Vagina (tissue), 2 donors: ENCODE measurements at regions not wholly inside any gene's neighbourhood (a gene's known extent, or its start where the extent isn't known, plus 50 kb on each side); places are given as distances from the start of the nearest gene placed in this dataset.

Experiments used
- DNase-seq, 2 donors: peaks; one replicate each; pipeline ENCODE4 v3.0.0-alpha.2; 2017; ENCODE audit errors: extremely low spot score in 2 of 2
- H3K27ac ChIP-seq: fragments of 200-600 bp; sonication (generic); one replicate; pipeline ENCODE4 v1.5.1; 2019
- H3K27me3 ChIP-seq: fragments of 200-600 bp; sonication (generic); one replicate; pipeline ENCODE4 v1.5.1; 2019
- H3K36me3 ChIP-seq, 2 donors: fragments of 200-600 bp; sonication (generic); one replicate each; pipeline ENCODE4 v1.5.1; 2017 to 2019
- H3K4me1 ChIP-seq: fragments of 200-600 bp; sonication (generic); one replicate; pipeline ENCODE4 v1.5.1; 2019
- H3K4me3 ChIP-seq, 2 donors: fragments of 200-600 bp; sonication (generic); 1 replicate in 1 of 2; 2 replicates in 1 of 2; pipeline ENCODE4 v1.5.1; 2016 to 2019
- H3K9me3 ChIP-seq: fragments of 200-600 bp; sonication (generic); one replicate; pipeline ENCODE4 v1.5.1; 2019
- CTCF ChIP-seq, 3 experiments: fragments of 450-650 bp in 2 of 3; fragments of 200-600 bp in 1 of 3; sonication (generic) in 1 of 3; IDR thresholded peaks; one replicate each; pipeline ENCODE4 v1.5.1; 2017 to 2019; ENCODE audit warnings: antibody characterized with exemption in 3 of 3, mild to moderate bottlenecking in 2 of 3, moderate library complexity in 2 of 3
- POLR2A ChIP-seq, 2 donors: fragments of 450-650 bp; IDR thresholded peaks; one replicate each; pipeline ENCODE4 v1.6.1; 2017; ENCODE audit warnings: antibody characterized with exemption in 2 of 2, mild to moderate bottlenecking in 2 of 2, moderate library complexity in 2 of 2
- POLR2AphosphoS5 ChIP-seq, 2 donors: sonication (generic); formaldehyde crosslinking; IDR thresholded peaks; one replicate each; pipeline ENCODE4 v1.9.0; 2017; ENCODE audit warnings: antibody characterized with exemption in 2 of 2, mild to moderate bottlenecking in 2 of 2, low read depth in 1 of 2; ENCODE audit not compliant: insufficient read depth in 1 of 2
- intact Hi-C: fragments of 100-400 bp; cut with DNase I; formaldehyde crosslinking; loops from one replicate; pipeline ENCODE4 v1.15.1; 2023

- Histone ChIP-seq H3K4me1 (peaks cover 5% of the 10 kb centered on the region), H3K4me3 (no peak overlapping the region), H3K27me3 (no peaks in the 10 kb centered on the region), H3K36me3 (no peaks in the 10 kb centered on the region), H3K9me3 (no peaks in the 10 kb centered on the region), H3K27ac (no peak overlapping the region)
- DNase-seq, result no peak
- intact Hi-C loops, result no loop called here
- no peak for TF ChIP-seq POLR2AphosphoS5 (IDR thresholded peaks at IDR 0.05; ENCODE audit: insufficient read depth in 1 of 2, low read depth in 1 of 2)
- no peak for TF ChIP-seq CTCF (IDR thresholded peaks at IDR 0.05)
Observed at GRCh38 chr13:73331556-73331955, 272.8 kb downstream of the KLF5 start.

GRCh38 chr13:73329355-73329754 is 270.6 kb downstream of the KLF5 start:
- H3K4me3 ChIP-seq, result no peak overlapping the region
- no peak overlapping the region for H3K27ac ChIP-seq
- no peaks in the 10 kb centered on the region for H3K27me3 ChIP-seq
- H3K4me1 ChIP-seq, result peaks cover 5% of the 10 kb centered on the region
- intact Hi-C loops, result no loop called here
- no peaks in the 10 kb centered on the region for H3K36me3 ChIP-seq
- no peak for DNase-seq
- H3K9me3 ChIP-seq, result no peaks in the 10 kb centered on the region
- TF ChIP-seq CTCF (IDR thresholded peaks at IDR 0.05) (no peak), POLR2A (IDR thresholded peaks at IDR 0.05) (no peak), POLR2AphosphoS5 (IDR thresholded peaks at IDR 0.05; ENCODE audit: insufficient read depth in 1 of 2, low read depth in 1 of 2) (no peak)

GRCh38 chr13:73327579-73327978 is 268.8 kb downstream of the KLF5 start:
- Histone ChIP-seq H3K27me3 (no peaks in the 10 kb centered on the region), H3K9me3 (no peaks in the 10 kb centered on the region), H3K27ac (no peak overlapping the region), H3K4me3 (no peak overlapping the region), H3K36me3 (no peaks in the 10 kb centered on the region), H3K4me1 (no peaks in the 10 kb centered on the region)
- no peak for DNase-seq
- intact Hi-C loops, result no loop called here
- TF ChIP-seq CTCF (IDR thresholded peaks at IDR 0.05), result no peak
- no peak for TF ChIP-seq POLR2A (IDR thresholded peaks at IDR 0.05)
- no peak for TF ChIP-seq POLR2AphosphoS5 (IDR thresholded peaks at IDR 0.05; ENCODE audit: insufficient read depth in 1 of 2, low read depth in 1 of 2)

- Histone ChIP-seq H3K36me3 (no peaks in the 10 kb centered on the region), H3K4me3 (no peak overlapping the region), H3K27me3 (no peaks in the 10 kb centered on the region), H3K27ac (no peak overlapping the region), H3K9me3 (no peaks in the 10 kb centered on the region), H3K4me1 (no peaks in the 10 kb centered on the region)
- no peak for TF ChIP-seq POLR2AphosphoS5 (IDR thresholded peaks at IDR 0.05; ENCODE audit: insufficient read depth in 1 of 2, low read depth in 1 of 2)
- no peak for TF ChIP-seq CTCF (IDR thresholded peaks at IDR 0.05)
- TF ChIP-seq POLR2A (IDR thresholded peaks at IDR 0.05), result no peak
- no peak for DNase-seq
- intact Hi-C loops, result no loop called here
Observed at GRCh38 chr13:73325723-73326558, 267.1 kb downstream of the KLF5 start.
